Neural cell (in vitro differentiated cells): ENCODE measurements at regions not wholly inside any gene's neighbourhood (a gene's known extent, or its start where the extent isn't known, plus 50 kb on each side); places are given as distances from the start of the nearest gene placed in this dataset.

Source experiments
- POLR2AphosphoS5 ChIP-seq: IDR thresholded peaks from 2 replicates; pipeline ENCODE4 v1.6.1; 2012
- TF ChIP-seq, protein P1 (sequence below): fragments of 450-650 bp; IDR thresholded peaks from 2 replicates; pipeline ENCODE4 v1.5.1; 2014; ENCODE audit warnings: antibody characterized with exemption, mild to moderate bottlenecking, moderate library complexity; ENCODE audit not compliant: poor library complexity, severe bottlenecking

DNA sequence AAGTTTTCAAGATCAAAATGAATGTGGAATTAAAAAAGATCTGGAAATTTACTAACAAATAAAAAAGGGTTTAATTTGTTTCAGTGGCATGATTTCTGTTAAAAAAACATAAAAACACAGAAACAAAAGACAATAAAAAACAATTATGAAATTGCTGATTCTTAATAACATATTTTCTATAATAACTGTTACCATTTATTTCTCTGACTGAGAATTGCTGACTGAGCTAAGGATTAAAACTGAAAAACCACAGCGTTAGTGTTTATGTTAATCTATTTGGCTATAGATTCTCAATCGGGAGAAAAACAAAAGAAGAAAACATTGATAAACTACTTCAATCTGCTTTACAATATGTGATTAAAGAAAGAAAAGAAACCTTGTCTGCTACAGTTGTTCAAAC lies 678.6 kb upstream of the ZEB2 start:
- TF ChIP-seq, protein P1, sequence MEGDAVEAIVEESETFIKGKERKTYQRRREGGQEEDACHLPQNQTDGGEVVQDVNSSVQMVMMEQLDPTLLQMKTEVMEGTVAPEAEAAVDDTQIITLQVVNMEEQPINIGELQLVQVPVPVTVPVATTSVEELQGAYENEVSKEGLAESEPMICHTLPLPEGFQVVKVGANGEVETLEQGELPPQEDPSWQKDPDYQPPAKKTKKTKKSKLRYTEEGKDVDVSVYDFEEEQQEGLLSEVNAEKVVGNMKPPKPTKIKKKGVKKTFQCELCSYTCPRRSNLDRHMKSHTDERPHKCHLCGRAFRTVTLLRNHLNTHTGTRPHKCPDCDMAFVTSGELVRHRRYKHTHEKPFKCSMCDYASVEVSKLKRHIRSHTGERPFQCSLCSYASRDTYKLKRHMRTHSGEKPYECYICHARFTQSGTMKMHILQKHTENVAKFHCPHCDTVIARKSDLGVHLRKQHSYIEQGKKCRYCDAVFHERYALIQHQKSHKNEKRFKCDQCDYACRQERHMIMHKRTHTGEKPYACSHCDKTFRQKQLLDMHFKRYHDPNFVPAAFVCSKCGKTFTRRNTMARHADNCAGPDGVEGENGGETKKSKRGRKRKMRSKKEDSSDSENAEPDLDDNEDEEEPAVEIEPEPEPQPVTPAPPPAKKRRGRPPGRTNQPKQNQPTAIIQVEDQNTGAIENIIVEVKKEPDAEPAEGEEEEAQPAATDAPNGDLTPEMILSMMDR = no peak
- no peak for TF ChIP-seq POLR2AphosphoS5
